ENCODE measurements at regions not wholly inside any gene's neighbourhood (a gene's known extent, or its start where the extent isn't known, plus 50 kb on each side); places are given as distances from the start of the nearest gene placed in this dataset.
"Not testable (repeated sequence)": the region's sequence is repeated elsewhere in the genome, so short reads cannot be mapped to it uniquely, and the experiment has no call there.

DNA sequence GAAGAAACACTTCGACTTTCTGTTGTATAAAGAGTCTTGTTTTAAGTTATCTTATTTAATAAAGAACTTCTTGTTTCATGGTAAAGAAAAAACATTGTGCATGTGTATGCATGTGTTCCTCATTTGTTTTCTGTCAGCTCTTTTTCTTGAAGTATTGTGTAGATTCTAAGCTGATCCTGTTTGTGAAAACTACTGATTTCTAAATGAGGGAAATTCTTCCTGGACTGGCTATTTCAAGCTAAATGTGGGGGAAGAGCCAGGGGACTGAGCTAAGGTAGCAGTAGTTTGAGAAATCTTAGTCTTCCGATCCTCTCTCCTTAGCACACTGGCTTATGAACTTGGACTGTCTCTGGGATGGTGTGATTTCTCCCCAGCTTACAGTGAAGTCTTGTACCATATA, 56.4 kb upstream of the RBMS1 start:
- DNase-seq: no peak

DNA sequence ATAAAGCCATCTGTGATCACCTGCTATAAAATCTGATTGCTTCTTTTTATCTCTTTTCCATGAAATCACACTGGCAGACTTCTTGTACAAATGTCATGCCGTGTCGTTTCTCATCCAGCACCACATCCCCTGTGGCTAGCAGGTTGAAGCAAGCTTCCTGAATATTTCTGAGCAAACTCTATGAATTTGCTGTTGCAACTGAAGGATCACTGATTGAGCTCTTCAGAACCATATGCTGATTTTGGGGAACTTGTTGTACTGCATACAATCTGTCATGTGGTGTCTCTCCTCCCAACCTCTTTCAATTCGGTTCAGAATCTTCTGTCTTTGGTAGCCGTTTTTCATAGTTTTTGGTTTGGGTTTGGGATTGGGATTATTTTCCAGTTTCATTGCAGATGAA, 57.7 kb upstream of the RBMS1 start:
- DNase-seq: no peak

DNA sequence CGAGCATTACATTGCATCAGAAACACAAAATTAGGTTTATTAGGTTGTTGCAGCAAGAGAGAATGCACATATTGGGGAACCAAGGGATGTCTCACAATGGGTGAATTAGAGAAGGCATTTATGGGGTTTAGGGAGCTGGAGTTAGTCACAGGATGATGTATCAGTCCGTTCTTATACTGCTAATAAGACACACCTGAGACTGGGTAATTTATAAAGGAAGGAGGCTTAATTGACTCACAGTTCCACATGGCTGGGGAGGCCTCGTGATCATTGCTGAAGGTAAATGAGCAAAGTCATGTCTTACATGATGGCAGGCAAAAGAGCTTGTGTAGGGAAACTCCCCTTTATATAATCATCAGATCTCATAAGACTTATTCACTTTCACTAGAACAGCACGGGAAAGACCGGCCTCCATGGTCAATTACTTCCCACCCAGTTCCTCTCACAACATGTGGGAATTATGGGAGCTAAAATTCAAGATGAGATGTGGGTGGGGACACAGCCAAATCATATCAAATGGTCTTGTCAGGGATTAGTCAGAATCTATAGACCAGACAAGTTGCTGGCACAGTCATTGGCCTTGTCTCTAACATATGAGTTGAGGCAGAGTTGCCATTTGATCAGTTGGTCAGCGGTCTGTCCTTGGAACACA, 61.9 kb upstream of the RBMS1 start:
- DNase-seq: no peak

DNA sequence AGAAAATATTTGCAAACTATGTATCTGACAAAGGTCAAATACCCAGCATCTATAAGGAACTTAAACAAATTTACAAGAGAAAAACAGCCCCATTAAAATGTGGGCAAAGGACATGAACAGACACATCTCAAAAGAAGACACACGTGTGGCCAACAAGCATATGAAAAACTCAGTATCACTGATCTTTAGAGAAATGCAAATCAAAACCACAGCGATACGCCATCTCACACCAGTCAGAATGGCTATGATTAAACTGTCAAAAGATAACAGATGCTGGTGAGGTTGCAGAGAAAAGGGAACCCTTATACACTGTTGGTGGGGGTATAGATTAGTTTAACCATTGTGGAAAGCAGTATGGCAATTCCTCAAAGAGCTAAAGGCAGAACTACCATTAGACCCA, 64.3 kb upstream of the RBMS1 start:
- no peak for DNase-seq

DNA sequence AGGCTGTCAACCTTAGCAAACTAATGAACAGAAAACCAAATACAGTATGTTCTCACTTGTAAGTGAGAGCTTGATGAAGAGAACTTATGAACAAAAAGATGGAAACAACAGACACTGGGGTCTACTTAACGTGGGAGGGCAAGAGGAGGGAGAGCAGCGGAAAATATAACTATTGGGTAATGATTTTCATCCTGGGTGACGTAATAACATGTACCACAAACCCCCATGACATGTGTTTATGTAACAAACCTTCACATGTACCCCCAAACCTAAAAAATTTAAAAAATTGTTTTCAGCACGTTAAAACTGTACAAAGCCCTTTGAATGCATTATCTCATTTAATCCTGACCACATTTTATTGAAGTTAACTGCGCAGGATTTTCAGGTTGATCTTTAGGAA, 64.9 kb upstream of the RBMS1 start:
- no peak for DNase-seq

DNA sequence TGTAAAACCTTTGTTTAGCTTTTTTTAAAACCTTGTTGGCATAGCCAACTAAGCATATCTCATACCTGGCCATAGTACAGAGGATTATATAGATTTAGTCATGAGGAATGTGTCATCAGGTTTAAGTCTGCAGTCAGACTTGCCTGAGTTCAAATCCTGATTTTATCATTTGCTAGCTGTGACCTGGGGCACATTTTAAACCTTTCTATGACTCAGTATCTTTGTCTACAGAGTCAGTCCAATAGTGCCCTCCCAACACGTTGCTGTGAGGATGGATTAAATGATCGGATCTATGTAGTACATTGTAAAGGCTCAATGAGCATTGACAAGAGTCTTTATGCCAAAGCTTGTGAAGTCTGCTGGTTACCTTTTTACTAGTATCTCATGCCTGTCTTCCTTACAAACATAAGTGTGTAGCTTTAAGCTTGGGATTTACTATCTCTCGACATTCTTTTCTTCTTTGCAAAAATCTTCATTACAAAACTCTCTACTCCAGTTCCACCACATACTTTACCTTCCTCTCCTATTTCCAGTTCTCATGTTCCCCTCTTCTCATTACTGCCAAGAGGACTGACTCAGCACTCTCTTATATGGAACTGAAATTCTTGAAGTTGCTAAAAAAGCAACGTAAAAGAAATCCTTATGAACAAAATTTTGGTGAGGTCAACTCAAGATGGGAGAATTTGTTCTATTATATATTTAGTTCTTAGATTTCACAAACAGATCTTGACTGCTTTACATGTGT, 68.1 kb upstream of the RBMS1 start:
- DNase-seq: no peak

- DNase-seq: no peak
Measured at GRCh38 chr2:160562730-160563129, 69.1 kb upstream of the RBMS1 start.

GRCh38 chr2:160564591-160564990, 71.0 kb upstream of the RBMS1 start:
- DNase-seq: no peak

DNA sequence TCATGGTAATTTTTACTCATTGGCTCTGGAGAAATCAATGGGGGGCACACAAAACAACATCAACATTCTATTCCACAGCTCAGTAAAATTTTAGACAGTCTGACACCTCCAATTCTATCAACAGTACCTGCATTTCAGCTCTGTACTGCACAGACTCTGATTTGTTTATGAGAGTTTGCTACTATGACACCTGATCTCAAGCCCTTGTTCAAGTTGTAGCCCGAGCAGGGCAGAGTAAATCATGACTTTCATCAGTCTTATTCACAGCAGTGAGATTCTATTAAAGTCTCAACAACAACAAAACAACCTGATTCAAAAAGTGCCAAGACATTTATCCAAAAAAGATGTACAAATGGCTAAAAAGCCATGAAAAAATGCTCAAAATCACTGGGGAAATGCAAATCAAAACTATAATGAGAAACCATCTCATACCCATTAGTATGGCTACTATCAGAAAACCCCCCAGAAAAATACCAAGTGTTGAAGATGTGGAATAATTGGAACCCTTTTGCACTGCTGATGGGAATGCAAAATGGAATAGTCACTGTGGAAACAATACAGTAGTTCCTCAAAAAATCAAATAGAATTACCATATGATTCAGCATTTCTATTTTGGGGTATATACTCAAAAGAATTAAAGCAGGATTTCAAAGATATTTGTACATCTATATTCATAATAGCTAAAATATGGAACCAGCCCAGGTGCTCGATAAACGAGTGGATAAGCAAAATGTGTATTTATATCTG, 71.7 kb upstream of the RBMS1 start:
- DNase-seq: no peak

DNA sequence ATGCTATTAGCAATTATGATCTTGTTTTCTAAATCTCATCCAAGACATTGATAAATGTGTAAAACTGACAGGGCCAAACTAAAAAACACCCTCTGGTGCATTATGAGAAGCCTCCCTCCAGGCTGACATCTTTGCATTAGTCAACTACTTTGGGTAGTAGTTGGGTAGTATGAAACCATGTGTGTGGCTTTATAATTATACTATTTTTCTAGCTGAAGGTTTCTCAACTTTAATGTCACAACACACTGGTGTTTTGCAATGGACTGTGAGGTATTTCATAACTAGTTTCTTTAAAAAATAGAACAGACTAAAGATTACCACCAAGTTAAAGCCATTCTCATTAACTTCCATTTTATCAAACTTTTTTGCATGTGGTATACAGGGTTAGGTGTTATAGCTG, 73.1 kb upstream of the RBMS1 start:
- no peak for DNase-seq

DNA sequence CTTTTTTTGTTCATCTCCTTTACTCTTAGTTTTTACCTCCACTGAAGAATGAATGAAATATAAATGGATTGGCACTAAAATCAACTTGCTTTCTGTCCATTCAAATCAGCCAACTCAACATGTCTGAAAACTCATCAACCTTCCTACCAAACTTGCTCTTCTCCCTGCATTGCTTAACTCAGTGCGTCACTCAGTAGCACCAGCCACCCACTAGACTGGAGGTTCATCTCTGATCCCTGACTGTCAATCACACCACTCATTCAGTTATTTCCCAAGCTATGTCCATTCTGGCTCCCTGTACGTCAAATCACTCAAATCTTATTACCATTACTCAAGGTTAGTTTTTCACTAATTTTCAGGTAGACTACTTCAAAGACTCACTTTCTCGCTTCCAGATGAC, 75.2 kb upstream of the RBMS1 start:
- no peak for DNase-seq

GRCh38 chr2:160570376-160570775, 76.8 kb upstream of the RBMS1 start:
- DNase-seq: no peak

- no peak for DNase-seq
Measured at GRCh38 chr2:160574468-160575140, 81.0 kb upstream of the RBMS1 start.

DNA sequence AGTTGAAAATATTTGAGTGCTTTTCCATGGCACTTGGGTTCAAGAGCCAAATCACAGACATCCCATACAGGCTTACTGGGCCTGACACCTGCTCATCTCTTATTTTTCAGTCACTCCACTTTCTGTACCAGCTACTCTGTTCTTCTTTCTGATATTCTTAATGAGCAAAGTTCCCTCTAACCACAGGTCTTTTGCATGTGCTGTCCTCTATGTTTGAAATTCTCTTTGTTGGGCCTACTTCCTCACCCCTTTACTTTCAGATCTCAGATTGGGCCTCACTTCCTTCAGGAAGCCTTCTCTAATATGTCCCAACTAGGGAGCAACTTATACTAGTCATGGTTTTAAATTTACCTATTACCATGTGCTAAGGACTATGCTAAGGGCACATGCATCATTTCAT, 81.8 kb upstream of the RBMS1 start:
- no peak for DNase-seq

- no peak for DNase-seq
Measured at GRCh38 chr2:160576054-160576499, 82.5 kb upstream of the RBMS1 start.

- not testable (repeated sequence) for DNase-seq
Measured at GRCh38 chr2:160577081-160577480, 83.5 kb upstream of the RBMS1 start.

GRCh38 chr2:160581035-160581434, 87.4 kb upstream of the RBMS1 start:
- no peak for DNase-seq

DNA sequence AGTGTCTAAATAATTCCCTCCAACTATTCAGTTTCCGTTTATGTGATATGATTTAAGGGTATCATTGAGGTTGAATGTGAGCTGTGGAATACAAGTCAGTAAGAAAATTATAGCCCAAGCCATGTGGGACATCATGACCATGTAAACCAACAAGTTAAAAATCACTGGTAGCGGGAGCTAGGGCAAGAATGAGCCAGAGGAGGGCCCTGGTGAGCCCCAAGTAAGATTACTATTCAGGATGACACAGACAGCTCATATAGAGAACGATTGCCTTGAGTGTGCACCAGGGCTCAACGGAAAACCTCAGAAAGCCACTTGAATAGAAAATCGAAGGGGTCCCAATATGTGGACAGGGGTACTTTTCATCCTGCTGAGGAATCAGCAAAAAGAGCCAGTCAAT, 87.8 kb upstream of the RBMS1 start:
- no peak for DNase-seq

DNA sequence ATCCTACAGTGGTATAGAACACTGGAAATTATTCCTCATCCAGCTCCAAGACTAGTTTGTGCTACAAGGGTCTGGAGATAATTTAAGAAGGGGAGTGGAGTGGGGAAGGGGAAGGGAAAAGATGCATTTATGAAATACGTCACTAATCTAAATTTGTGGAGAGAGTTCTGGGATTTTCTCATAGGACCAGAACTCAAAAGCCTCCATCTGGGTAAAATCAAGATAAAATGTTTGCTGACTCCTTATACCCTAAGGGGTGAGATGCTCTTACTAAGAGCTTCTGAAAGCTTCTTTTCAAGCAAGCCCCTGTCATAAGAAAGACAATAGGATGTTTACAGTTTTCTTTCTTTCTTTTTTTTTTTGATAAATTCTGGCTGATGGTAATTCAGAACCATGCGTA, 88.5 kb upstream of the RBMS1 start:
- no peak for DNase-seq

DNA sequence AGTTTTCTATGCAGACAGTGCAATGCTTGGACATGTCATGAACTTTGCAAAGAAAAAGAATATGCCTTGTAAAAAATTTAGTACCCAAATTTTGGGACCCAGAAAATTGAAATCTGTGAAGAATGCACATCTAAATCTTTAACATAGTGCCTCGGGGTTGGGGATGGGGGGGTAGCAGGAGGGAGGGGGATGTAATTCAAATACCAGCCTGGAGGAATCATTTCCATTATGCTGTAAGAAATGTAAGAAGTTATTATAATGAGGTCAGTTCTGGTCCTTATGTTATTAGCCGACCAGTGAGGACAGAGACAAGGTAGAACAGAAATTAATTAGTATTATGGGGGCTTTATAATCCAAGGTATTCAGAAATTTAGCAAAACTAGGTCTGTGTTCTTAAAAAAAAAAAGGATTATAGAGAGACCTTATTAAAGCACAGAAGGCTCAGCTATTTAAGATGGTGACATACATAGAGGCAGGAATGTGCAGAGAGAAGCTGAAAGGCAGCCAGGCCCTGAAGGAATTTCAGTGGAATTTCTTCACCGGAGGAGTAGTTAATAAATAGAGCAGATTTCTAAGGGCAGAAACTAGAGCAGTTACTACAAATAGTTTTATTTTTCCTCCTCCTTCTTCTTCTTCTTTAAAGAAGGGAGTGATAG, 89.0 kb upstream of the RBMS1 start:
- DNase-seq: no peak

DNA sequence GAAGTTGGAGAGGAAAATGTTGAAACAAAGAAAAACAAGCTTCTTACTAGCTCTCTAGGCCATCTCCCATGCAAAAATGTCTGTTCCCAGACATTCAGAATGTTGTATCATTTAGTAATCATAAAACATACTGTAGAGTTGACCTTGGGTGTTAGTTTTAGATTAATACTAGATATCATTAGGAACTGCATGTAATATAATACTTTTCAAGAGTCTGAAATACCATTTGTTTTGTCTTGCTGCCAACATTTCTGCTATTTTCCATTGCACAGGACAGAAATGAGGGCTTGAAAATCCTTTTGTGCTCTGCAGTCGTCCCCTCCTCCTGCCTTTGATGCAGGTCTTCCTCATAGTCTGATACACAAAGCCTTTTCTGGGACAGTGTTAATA, 89.5 kb upstream of the RBMS1 start:
- DNase-seq: peak; percentile 50

DNA sequence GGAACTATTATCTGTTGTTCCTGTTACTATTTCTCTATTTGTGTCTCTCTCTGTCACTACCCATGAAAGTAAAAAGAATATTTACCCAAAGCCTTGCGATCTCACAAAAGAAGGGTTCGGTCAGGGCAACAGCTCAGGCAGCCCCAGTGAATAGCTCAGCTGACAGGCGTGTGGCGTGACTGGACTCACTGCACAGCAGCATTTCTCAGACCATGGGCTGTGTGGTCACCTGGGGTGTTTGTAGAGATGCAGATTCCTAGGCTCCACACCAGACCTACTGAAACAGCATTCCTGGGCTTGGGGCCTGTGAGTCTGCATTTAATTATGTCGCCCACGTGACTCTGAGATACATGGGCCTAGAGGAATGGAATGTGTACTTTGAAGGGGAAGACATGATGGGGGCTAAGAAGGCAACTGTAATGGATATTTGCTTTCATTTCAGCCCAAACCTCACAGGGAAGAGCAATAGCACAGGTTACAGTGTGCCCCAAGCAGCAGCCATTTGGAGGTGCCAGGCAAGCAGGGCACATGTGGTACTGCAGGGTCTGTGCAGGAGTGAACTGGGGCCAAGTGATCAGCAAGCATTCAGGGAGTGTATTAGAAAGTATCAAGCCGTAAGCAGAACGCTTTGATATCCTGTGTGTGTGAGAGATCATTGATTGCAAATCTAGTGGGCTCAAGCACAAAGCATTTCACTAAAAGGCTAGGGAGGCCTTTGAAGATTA, 90.4 kb upstream of the RBMS1 start:
- DNase-seq: no peak
